Fibroblast of peridontal ligament (primary cell): ENCODE measurements at regions not wholly inside any gene's neighbourhood (a gene's known extent, or its start where the extent isn't known, plus 50 kb on each side); places are given as distances from the start of the nearest gene placed in this dataset.
"Not testable (repeated sequence)": the region's sequence is repeated elsewhere in the genome, so short reads cannot be mapped to it uniquely, and the experiment has no call there.

Experiments used
- DNase-seq: peaks from one replicate; pipeline ENCODE4 v3.0.0-alpha.2; 2010; ENCODE audit errors: extremely low read depth

DNA sequence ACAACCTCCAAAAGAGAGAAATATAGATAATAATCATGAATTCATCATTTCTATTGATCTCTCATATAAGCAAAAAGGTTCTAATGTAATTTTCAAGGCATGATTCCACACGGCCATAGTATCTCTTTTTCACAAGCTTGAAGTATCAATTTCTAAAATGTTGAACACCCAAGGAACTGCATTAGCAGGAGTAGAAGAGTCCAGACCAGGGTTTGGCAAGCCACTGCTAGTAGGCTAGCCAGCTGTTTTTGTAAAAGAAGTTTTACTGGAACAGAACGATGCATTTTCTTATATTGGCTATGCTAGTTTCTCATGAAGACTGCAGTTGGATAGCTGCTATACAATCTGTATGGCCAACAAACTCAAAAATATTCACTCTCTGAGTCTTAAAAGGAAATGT, 481.5 kb upstream of the MIR17HG start:
- no peak for DNase-seq

GRCh38 chr13:90867336-90867683, 480.2 kb upstream of the MIR17HG start:
- DNase-seq: peak; percentile 57

DNA sequence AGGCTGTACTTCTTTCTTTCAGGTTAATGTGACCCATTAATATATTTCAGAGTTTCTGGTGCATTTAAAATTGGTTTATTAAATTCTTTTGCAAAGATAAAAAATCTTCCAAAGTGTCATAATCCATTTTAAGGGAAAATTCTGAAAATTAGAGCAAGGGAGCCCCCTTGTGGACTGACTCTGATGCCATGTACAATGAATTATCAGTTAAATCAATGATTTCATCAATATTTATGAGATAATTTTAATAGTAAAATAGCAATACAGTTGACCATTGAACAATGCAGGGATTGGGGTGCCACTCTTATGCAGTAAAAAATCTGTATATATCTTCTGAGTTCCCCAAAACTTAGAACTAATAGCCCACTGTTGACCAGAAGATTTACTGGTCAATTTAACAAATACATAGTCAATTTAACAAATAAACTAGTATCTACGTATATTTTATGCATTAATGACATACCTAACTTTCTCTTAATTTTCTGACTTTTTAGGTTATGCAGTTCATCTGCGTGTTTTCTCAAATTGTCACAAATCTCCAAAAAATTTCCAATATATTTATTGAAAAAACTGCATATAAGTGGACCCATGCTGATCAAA, 479.1 kb upstream of the MIR17HG start:
- DNase-seq: peak; percentile 45

GRCh38 chr13:90869580-90869979, 477.9 kb upstream of the MIR17HG start:
- no peak for DNase-seq

DNA sequence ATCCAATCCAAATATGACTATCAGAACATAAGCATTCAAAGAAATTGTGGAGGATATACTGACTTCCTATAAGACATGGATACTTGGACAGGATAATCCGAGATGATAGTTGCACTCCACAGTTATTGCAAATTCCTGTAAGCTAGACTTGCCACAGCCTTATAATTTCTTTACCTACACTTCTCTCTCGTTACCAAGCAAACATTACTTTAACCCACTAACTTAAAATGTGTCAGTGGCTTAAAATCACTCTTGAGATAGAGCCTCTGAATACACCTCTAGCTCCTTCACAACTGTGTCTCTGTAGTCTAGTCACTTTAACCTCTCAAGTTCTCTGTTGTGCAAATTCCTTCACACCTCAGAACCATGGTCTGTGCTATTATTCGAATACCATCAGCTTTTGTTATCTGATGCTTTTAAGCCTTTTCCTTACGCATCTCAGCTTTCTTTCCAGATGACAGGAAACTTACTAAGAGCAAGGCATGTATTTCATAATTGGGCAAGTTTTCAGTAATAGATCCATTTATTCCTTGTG, 474.9 kb upstream of the MIR17HG start:
- no peak for DNase-seq

GRCh38 chr13:90880790-90881189, 466.7 kb upstream of the MIR17HG start:
- no peak for DNase-seq

- DNase-seq: no peak
These were observed 464.9 kb upstream of the MIR17HG start for GRCh38 chr13:90882551-90882950.

- no peak for DNase-seq
These were observed 463.9 kb upstream of the MIR17HG start for GRCh38 chr13:90883592-90883991.

- DNase-seq: no peak
These were observed 463.4 kb upstream of the MIR17HG start for GRCh38 chr13:90884066-90884465.

DNA sequence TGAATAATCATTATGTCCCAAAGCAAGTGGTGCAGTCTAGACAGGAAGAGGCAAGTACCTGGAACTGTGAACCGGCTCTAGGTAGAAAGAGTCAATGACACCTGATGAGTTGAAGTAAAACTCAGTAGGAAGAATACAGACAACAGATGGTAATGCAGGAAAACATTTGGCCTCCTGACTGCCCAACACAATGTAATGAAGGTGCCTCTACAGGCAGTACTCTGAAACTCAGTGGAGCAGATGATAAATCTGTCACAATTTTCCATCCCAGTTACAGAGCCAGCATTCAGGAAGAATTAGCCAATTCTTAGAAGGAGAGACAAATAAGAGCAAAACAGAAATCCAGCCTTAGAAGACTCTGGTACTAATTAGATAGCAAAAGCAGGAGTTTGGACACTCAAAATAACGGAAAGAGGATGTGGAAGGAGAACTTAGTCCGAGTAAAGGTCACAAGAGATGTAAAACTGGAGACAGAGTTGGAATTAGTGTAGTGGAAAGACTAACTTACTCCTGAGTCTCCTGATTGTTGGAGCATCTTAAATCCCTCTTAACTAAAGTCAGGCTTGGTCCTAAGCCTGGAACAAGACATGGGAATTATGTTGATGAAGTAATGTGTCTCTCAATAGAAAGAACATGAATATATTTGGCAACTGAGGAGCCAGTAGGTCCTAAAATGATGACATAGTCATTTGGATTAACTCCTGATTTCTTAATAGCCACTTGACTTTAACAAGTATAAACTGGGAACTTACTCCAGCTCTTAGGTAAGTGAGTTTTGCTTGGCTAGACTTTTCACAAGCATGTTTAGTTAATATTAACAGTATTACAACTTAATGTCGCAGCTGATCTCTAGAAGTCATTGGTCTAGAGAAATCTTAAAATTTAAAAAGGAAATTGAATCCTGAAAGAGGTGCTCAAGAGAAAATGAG, 457.3 kb upstream of the MIR17HG start:
- no peak for DNase-seq

DNA sequence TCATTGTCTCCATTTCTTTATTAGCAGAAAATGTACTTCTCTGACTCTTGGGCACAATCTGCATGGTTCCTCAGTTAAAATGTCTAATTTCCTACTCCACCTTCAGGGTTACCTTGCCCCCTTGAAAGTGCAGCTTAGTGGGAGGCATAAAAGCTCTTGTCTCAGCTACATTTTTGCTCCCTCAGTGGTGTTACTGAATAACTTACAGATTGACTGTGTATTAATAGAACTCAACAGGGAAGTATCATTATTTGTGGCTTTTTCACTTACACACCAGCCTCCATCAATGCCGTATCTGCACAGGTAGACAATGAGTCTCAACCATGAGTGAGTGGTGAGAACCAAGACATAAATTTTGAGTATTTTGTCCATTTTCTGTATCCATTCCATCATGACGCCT, 456.2 kb upstream of the MIR17HG start:
- DNase-seq: no peak

GRCh38 chr13:90893199-90893598, 454.3 kb upstream of the MIR17HG start:
- not testable (repeated sequence) for DNase-seq

GRCh38 chr13:90896002-90896401, 451.5 kb upstream of the MIR17HG start:
- DNase-seq: no peak

DNA sequence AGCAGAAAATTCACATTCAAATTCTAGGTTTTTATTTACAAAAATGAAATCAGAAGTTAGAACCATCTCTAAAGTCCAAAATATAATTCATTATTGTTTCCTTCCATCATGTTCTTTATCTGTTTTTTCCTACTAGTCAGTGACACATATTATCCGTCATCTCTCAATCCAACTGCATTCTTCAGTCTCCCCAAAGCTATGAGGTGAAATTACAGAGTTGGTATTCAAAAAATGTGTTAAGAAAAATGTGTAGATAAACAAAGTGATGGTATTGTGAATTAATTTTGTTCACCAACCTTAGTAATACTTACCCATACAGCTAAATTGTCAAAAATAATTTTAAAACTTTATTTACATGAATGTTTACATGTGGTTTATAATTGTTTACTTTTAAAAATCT, 448.7 kb upstream of the MIR17HG start:
- no peak for DNase-seq

- DNase-seq: no peak
These were observed 448.1 kb upstream of the MIR17HG start for GRCh38 chr13:90899416-90899815.

- DNase-seq: no peak
These were observed 445.2 kb upstream of the MIR17HG start for GRCh38 chr13:90902255-90902654.

DNA sequence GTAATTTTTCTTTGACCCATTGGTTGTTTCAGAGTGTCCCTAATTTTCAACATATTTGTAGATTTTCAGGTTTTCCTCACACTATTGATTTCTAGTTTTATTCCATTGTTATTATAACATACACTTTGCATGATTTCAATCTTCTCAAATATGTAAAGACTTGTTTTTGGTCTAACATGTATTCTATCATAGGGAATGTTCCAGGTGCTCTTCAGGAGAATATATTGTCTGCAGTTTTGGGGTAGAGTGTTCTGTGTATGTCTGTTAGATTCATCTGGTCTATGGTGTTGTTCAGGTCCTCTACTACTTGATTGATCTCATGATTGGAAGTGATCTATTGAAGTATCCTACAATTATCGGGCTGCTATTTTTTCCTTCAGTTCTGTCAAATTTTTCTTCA, 440.9 kb upstream of the MIR17HG start:
- DNase-seq: no peak

DNA sequence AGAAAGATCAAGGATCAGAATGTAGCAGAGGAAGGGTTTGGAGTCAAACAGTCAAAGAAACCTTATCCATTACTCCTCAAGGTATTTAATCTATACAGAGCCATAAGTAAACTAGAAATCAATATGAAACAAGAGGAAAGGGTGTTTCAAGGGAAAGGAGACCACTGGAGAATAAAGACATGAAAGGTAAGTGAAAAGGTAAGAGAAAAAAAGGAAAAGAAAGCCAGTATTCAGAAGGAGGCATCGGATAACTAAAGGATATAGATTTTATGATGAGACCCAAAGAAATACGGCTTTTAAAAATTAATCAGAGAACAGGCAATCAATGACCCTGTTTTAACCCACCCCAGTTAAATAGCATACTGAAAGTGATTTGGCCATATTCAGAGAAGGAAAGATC, 438.7 kb upstream of the MIR17HG start:
- no peak for DNase-seq

- no peak for DNase-seq
These were observed 437.4 kb upstream of the MIR17HG start for GRCh38 chr13:90910018-90910639.

- no peak for DNase-seq
These were observed 435.2 kb upstream of the MIR17HG start for GRCh38 chr13:90912247-90912646.

GRCh38 chr13:90918536-90918935, 429.0 kb upstream of the MIR17HG start:
- DNase-seq: peak; percentile 5

DNA sequence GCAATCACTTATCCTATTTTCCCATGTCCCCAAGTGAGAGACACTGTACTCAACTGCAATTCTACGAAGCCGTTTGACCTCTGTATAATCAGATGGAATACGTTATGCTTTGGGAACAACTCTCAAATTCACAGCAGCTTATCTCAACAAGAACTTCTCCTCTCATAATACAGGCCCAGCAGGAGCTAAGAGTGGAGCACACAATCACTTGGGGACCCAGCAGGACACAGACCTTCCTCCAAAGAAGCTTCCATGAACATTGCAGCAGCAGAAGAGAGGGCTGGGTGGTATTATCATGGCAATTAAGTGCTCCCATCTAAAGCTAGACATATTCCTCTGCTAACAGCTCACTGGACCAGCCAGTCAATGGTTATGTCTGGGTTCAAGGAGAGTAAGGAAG, 428.3 kb upstream of the MIR17HG start:
- no peak for DNase-seq

GRCh38 chr13:90926459-90926858, 421.0 kb upstream of the MIR17HG start:
- no peak for DNase-seq
